Heart left ventricle (tissue), 16 donors: ENCODE measurements at regions not wholly inside any gene's neighbourhood (a gene's known extent, or its start where the extent isn't known, plus 50 kb on each side); places are given as distances from the start of the nearest gene placed in this dataset.

Experiments used
- ATAC-seq, 4 donors: fragments of 200-7000 bp; cut with Tn5 transposase; one replicate each; pipeline ENCODE4 v1.9.1; 2020 to 2022; ENCODE audit warnings: moderate library complexity in 4 of 4, mild to moderate bottlenecking in 3 of 4, moderate number of reproducible peaks in 1 of 4
- DNase-seq, 5 donors: peaks; one replicate each; pipeline ENCODE4 v3.0.0-alpha.2; 2020
- H3K27ac ChIP-seq, 12 donors: fragments of 200-600 bp; sonication (generic) in 4 of 12; one replicate each; pipeline versions ENCODE4 v1.5.0 to v1.8.0; 2016 to 2022; ENCODE audit warnings: mild to moderate bottlenecking in 2 of 12
- H3K27me3 ChIP-seq, 9 donors: fragments of 200-600 bp; sonication (generic) in 2 of 9; one replicate each; pipeline versions ENCODE4 v1.5.1 to v1.8.0; 2016 to 2022; ENCODE audit warnings: mild to moderate bottlenecking in 3 of 9
- H3K36me3 ChIP-seq, 9 donors: fragments of 200-600 bp; sonication (generic) in 2 of 9; one replicate each; pipeline versions ENCODE4 v1.5.0 to v1.8.0; 2018 to 2022; ENCODE audit warnings: mild to moderate bottlenecking in 2 of 9
- H3K4me1 ChIP-seq, 12 donors: fragments of 200-600 bp; sonication (generic) in 4 of 12; one replicate each; pipeline versions ENCODE4 v1.5.0 to v1.8.0; 2016 to 2022; ENCODE audit warnings: mild to moderate bottlenecking in 3 of 12
- H3K4me3 ChIP-seq, 12 donors: fragments of 200-600 bp; sonication (generic) in 4 of 12; one replicate each; pipeline versions ENCODE4 v1.5.0 to v1.8.0; 2017 to 2022; ENCODE audit warnings: mild to moderate bottlenecking in 9 of 12, moderate library complexity in 4 of 12
- H3K9me3 ChIP-seq, 12 donors: fragments of 200-600 bp; sonication (generic) in 4 of 12; one replicate each; pipeline versions ENCODE4 v1.5.0 to v1.8.0; 2016 to 2022; ENCODE audit warnings: mild to moderate bottlenecking in 1 of 12
- CTCF ChIP-seq, 12 donors: fragments of 200-600 bp; sonication (generic) in 4 of 12; IDR thresholded peaks; one replicate each; pipeline versions ENCODE4 v1.5.0 to v1.8.0; 2018 to 2022; ENCODE audit warnings: antibody characterized with exemption in 12 of 12, mild to moderate bottlenecking in 5 of 12
- POLR2A ChIP-seq, 2 donors: fragments of 450-650 bp; IDR thresholded peaks; one replicate each; pipeline ENCODE4 v1.6.1; 2017; ENCODE audit warnings: antibody characterized with exemption in 2 of 2, mild to moderate bottlenecking in 2 of 2, moderate library complexity in 2 of 2
- WGBS, 4 donors: extraction: QIAGEN DNeasy Blood & Tissue Kit in 2 of 4; methylation state at CpG; one replicate each; pipeline versions ENCODE4 v1.1.5 to v1.1.7; 2013 to 2018; 5-methylcytosine and 5-hydroxymethylcytosine counted together
- intact Hi-C, 10 donors: fragments of 100-400 bp; cut with DNase I; formaldehyde crosslinking; loops; one replicate each; pipeline versions ENCODE4 v1.11.1 to v1.14.2; 2022
- donor health status: ischemic (EF 13 %, LVEDD 7.1; RV severe dilation, severe dysfunction).
- donor health status: healthy with polysubstance abuse.
- donor health status: DM: no; HTN: yes; CAD: no.
- donor health status: DM: no; HTN: no; CAD: no.
- donor health status: ischemic (EF 25% LVEDD 6.9; RV normal size, moderate dysfunction).
- donor health status: ischemic (EF 25% LVEDD 5.7; RV mildly dilated, moderate dysfunction).
- donor health status: healthy.
- donor health status: DM: yes; HTN: yes; CAD: no.
- donor health status: ischemic (EF 35%, LVEDD 5.7; RV mildly dilated, moderate dysfunction).
- donor health status: nonischemic (EF 11% LVEDD 7.7; RV severe dilation, severe dysfunction).
- donor health status: DM: yes; HTN: yes; CAD: no.
- donor health status: PGD.
- donor health status: ischemic (EF 29% LVEDD 5.4; RV normal size, mild dysfunction).
- donor health status: nonischemic (EF 23%, LVEDD 6.1; RV moderate dilation, normal function).

GRCh38 chr4:136306361-136306760 lies 1225.9 kb downstream of the PCDH18 start:
- TF ChIP-seq POLR2A (IDR thresholded peaks at IDR 0.05) (no peak), CTCF (IDR thresholded peaks at IDR 0.05) (no peak)

GRCh38 chr4:136302566-136302965 lies 1229.7 kb downstream of the PCDH18 start:
- Histone ChIP-seq H3K36me3 (no peaks in the 10 kb centered on the region), H3K9me3 (peaks cover 0 to 3% (median 0%) of the 10 kb centered on the region in 12 donors), H3K4me3 (no peak overlapping the region), H3K4me1 (no peaks in the 10 kb centered on the region), H3K27ac (no peak overlapping the region), H3K27me3 (no peaks in the 10 kb centered on the region)
- DNase-seq = no peak
- no peak for TF ChIP-seq CTCF (IDR thresholded peaks at IDR 0.05)
- no peak for TF ChIP-seq POLR2A (IDR thresholded peaks at IDR 0.05)
- ATAC-seq = no peak
- intact Hi-C loops = no loop called here

More at GRCh38 chr4:136306361-136306760, 1225.9 kb downstream of the PCDH18 start:
- ATAC-seq (no peak), DNase-seq (no peak)
- Histone ChIP-seq H3K4me3 (no peak overlapping the region), H3K27ac (no peak overlapping the region), H3K27me3 (no peaks in the 10 kb centered on the region), H3K9me3 (peaks cover 0 to 4% (median 0%) of the 10 kb centered on the region in 12 donors), H3K36me3 (no peaks in the 10 kb centered on the region), H3K4me1 (no peaks in the 10 kb centered on the region)
- WGBS, 4 donors = 61 to 84% (median 71%) methylated on average over 2 of the region's 2 CpGs
- intact Hi-C loops = no loop called here

GRCh38 chr4:136301749-136302495 lies 1230.4 kb downstream of the PCDH18 start:
- ATAC-seq (no peak), DNase-seq (no peak)
- H3K27me3 ChIP-seq = no peaks in the 10 kb centered on the region
- no peak for TF ChIP-seq POLR2A (IDR thresholded peaks at IDR 0.05)
- TF ChIP-seq CTCF (IDR thresholded peaks at IDR 0.05) = no peak
- no peaks in the 10 kb centered on the region for H3K4me1 ChIP-seq
- intact Hi-C loops = no loop called here
- no peaks in the 10 kb centered on the region for H3K36me3 ChIP-seq
- H3K27ac ChIP-seq = no peak overlapping the region
- peaks cover 0 to 3% (median 0%) of the 10 kb centered on the region in 12 donors for H3K9me3 ChIP-seq
- no peak overlapping the region for H3K4me3 ChIP-seq

GRCh38 chr4:136283977-136284376 lies 1248.3 kb downstream of the PCDH18 start:
- Histone ChIP-seq H3K9me3 (peaks cover 0 to 6% (median 0%) of the 10 kb centered on the region in 12 donors), H3K4me3 (no peak overlapping the region), H3K36me3 (no peaks in the 10 kb centered on the region), H3K4me1 (no peaks in the 10 kb centered on the region), H3K27ac (no peak overlapping the region), H3K27me3 (no peaks in the 10 kb centered on the region)
- intact Hi-C loops = no loop called here
- TF ChIP-seq CTCF (IDR thresholded peaks at IDR 0.05) (no peak), POLR2A (IDR thresholded peaks at IDR 0.05) (no peak)
- no peak for DNase-seq
- WGBS, 4 donors = 65 to 80% (median 76%) methylated on average over 2 of the region's 2 CpGs
- no peak for ATAC-seq
